ENCODE measurements at regions not wholly inside any gene's neighbourhood (a gene's known extent, or its start where the extent isn't known, plus 50 kb on each side); places are given as distances from the start of the nearest gene placed in this dataset.

DNA sequence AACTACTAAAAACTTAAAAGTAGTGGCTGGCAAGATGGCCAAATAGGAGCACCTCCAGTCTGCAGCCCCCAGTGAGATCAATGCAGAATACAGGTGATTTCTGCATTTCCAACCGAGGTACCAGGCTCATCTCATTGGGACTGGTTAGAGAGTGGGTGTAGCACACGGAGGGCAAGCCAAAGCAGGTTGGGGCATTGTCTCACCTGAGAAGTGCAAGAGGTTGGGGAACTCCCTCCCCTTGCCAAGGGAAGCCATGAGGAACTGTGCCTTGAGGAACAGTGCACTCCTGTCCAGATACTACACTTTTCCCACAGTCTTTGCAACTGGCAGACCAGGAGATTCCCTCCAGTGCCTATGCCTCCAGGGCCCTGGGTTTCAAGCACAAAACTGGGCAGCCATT lies 311.1 kb downstream of the PAPSS1 start:
- Histone ChIP-seq H3K4me3 (ENCODE audit: low read depth in 1 of 2, low read length in 2 of 2) (no peak overlapping the region), H3K9me3 (ENCODE audit: insufficient read depth, low read length, severe bottlenecking) (no peaks in the 10 kb centered on the region), H3K9ac (ENCODE audit: low read depth, low read length) (no peak overlapping the region), H3K36me3 (ENCODE audit: insufficient read depth, low read length) (no peaks in the 10 kb centered on the region), H3K27ac (ENCODE audit: low read length) (no peak overlapping the region), H3K79me2 (ENCODE audit: insufficient read depth, low read length) (no peaks in the 10 kb centered on the region), H4K20me1 (ENCODE audit: insufficient read depth, low read length) (no peaks in the 10 kb centered on the region), H3K4me1 (ENCODE audit: insufficient read depth, low read length) (no peaks in the 10 kb centered on the region), H2AFZ (ENCODE audit: low read depth, low read length) (no peak overlapping the region), H3K4me2 (ENCODE audit: insufficient read depth, low read length) (no peak overlapping the region), H3K27me3 (ENCODE audit: insufficient read depth, low read length, poor library complexity) (no peaks in the 10 kb centered on the region)
- DNase-seq (no peak), ATAC-seq (ENCODE audit: insufficient read depth, low read depth) (no peak)
- TF ChIP-seq EZH2 (IDR thresholded peaks at IDR 0.05; ENCODE audit: borderline replicate concordance, low read depth, low read length, severe bottlenecking): no peak
- no peak for TF ChIP-seq CTCF (IDR thresholded peaks at IDR 0.05; ENCODE audit: borderline replicate concordance, extremely low read depth, low read length, poor library complexity, severe bottlenecking)

DNA sequence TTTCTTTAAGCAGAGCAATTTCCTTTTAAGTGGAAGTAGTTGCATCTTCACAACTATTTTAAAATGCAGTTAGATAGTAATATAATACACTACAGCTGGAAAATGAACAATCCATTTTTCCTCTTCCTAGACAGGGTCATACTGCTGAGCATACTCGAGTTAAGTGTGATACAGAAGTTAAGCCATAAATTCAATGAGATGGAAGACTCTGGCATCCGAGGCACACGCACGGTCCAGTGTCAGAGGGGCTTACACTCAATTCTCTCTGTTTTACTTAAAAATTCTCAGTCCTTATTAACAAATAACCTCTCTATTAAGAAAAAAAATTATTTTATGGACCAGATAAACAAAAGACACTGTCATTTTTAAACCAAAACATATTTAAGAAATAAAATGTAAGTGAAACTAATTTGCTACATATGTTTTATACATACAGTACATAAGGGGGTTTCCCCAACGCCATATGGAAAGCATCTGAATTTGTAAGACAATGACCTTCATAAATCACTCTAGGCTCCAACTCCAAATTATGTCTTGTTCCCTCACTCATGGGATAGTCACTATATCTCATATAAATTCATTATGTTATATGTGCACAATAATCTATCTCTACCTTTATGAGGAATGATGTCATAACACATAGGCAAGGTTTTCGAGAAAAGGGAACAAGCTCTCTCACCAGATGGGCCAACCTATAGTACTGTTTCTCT lies 315.3 kb downstream of the PAPSS1 start:
- DNase-seq: no peak
- Histone ChIP-seq H4K20me1 (ENCODE audit: insufficient read depth, low read length) (no peaks in the 10 kb centered on the region), H3K36me3 (ENCODE audit: insufficient read depth, low read length) (no peaks in the 10 kb centered on the region), H3K4me3 (ENCODE audit: low read depth in 1 of 2, low read length in 2 of 2) (no peak overlapping the region), H3K27ac (ENCODE audit: low read length) (no peak overlapping the region), H3K4me1 (ENCODE audit: insufficient read depth, low read length) (no peaks in the 10 kb centered on the region), H3K4me2 (ENCODE audit: insufficient read depth, low read length) (no peak overlapping the region), H2AFZ (ENCODE audit: low read depth, low read length) (no peak overlapping the region), H3K79me2 (ENCODE audit: insufficient read depth, low read length) (no peaks in the 10 kb centered on the region), H3K9ac (ENCODE audit: low read depth, low read length) (no peak overlapping the region), H3K27me3 (ENCODE audit: insufficient read depth, low read length, poor library complexity) (no peaks in the 10 kb centered on the region), H3K9me3 (ENCODE audit: insufficient read depth, low read length, severe bottlenecking) (no peaks in the 10 kb centered on the region)
- ATAC-seq (ENCODE audit: insufficient read depth, low read depth): no peak
- TF ChIP-seq CTCF (IDR thresholded peaks at IDR 0.05; ENCODE audit: borderline replicate concordance, extremely low read depth, low read length, poor library complexity, severe bottlenecking) (no peak), EZH2 (IDR thresholded peaks at IDR 0.05; ENCODE audit: borderline replicate concordance, low read depth, low read length, severe bottlenecking) (no peak)

GRCh38 chr4:107402291-107402690 lies 317.7 kb downstream of the PAPSS1 start:
- H3K9me3 ChIP-seq (ENCODE audit: insufficient read depth, low read length, severe bottlenecking): no peaks in the 10 kb centered on the region
- ATAC-seq (ENCODE audit: insufficient read depth, low read depth): no peak
- TF ChIP-seq EZH2 (IDR thresholded peaks at IDR 0.05; ENCODE audit: borderline replicate concordance, low read depth, low read length, severe bottlenecking) (no peak), CTCF (IDR thresholded peaks at IDR 0.05; ENCODE audit: borderline replicate concordance, extremely low read depth, low read length, poor library complexity, severe bottlenecking) (no peak)

More at GRCh38 chr4:107402291-107402690, 317.7 kb downstream of the PAPSS1 start:
- no peak overlapping the region for H2AFZ ChIP-seq (ENCODE audit: low read depth, low read length)
- no peak for DNase-seq
- H3K9ac ChIP-seq (ENCODE audit: low read depth, low read length): no peak overlapping the region
- H3K36me3 ChIP-seq (ENCODE audit: insufficient read depth, low read length): no peaks in the 10 kb centered on the region
- no peaks in the 10 kb centered on the region for H3K4me1 ChIP-seq (ENCODE audit: insufficient read depth, low read length)
- H3K27me3 ChIP-seq (ENCODE audit: insufficient read depth, low read length, poor library complexity): no peaks in the 10 kb centered on the region
- H3K79me2 ChIP-seq (ENCODE audit: insufficient read depth, low read length): no peaks in the 10 kb centered on the region
- H4K20me1 ChIP-seq (ENCODE audit: insufficient read depth, low read length): no peaks in the 10 kb centered on the region
- H3K4me3 ChIP-seq (ENCODE audit: low read depth in 1 of 2, low read length in 2 of 2): no peak overlapping the region
- H3K27ac ChIP-seq (ENCODE audit: low read length): no peak overlapping the region
- H3K4me2 ChIP-seq (ENCODE audit: insufficient read depth, low read length): no peak overlapping the region
